Caco-2 (cell line): ENCODE measurements at regions not wholly inside any gene's neighbourhood (a gene's known extent, or its start where the extent isn't known, plus 50 kb on each side); places are given as distances from the start of the nearest gene placed in this dataset.

Experiments
- BruUV-seq: library from RNA; stranded (reverse); fragments of 400-500 nt; replicated peaks from 2 replicates; lab custom pipeline; 2021; lab: Mats Ljungman, UMichigan
- CTCF ChIA-PET: fragments of 300-600 bp; sonication (Branson Sonifier 250); formaldehyde crosslinking; loops from one replicate; lab custom pipeline; 2022; ENCODE audit warnings: antibody characterized with exemption; lab: Charles Lee
- POLR2A ChIA-PET: fragments of 300-600 bp; sonication (Branson Sonifier 250); formaldehyde crosslinking; loops from one replicate; lab custom pipeline; 2022; ENCODE audit warnings: antibody characterized with exemption; lab: Charles Lee
- DNase-seq, 2 experiments: peaks; one replicate each; pipeline versions ENCODE4 v3.0.0 to v3.0.0-alpha.2; 2020 to 2022
- H3K27me3 ChIP-seq: replicated peaks from 2 replicates; pipeline ENCODE4 v1.6.0; 2011; ENCODE audit warnings: low read length; ENCODE audit not compliant: control insufficient read depth, insufficient read depth
- H3K36me3 ChIP-seq: 2 replicates; pipeline ENCODE4 v1.5.1; 2011; ENCODE audit warnings: low read length; ENCODE audit not compliant: control insufficient read depth, insufficient read depth
- H3K4me1 ChIP-seq: fragments of 250-450 bp; sonication (Bioruptor Pico); 2 replicates; pipeline ENCODE4 v1.5.1; 2020; ENCODE audit warnings: mild to moderate bottlenecking
- H3K4me3 ChIP-seq: 2 replicates; pipeline ENCODE4 v1.5.1; 2011; ENCODE audit warnings: low read depth, mild to moderate bottlenecking, control low read depth, low read length
- H3K9me3 ChIP-seq: fragments of 250-450 bp; sonication (Bioruptor Pico); 2 replicates; pipeline ENCODE4 v1.5.1; 2020; ENCODE audit warnings: mild to moderate bottlenecking, moderate library complexity
- H3K27ac Mint-ChIP-seq: one replicate; pipeline ENCODE4 v1.8.0; 2022; ENCODE audit warnings: mixed read lengths; ENCODE audit not compliant: unreplicated experiment
- H3K27me3 Mint-ChIP-seq: one replicate; pipeline ENCODE4 v1.8.0; 2022; ENCODE audit warnings: mixed read lengths; ENCODE audit not compliant: insufficient read depth, unreplicated experiment
- H3K36me3 Mint-ChIP-seq: one replicate; pipeline ENCODE4 v1.8.0; 2022; ENCODE audit warnings: mild to moderate bottlenecking, mixed read lengths; ENCODE audit not compliant: insufficient read depth, unreplicated experiment
- H3K4me1 Mint-ChIP-seq: one replicate; pipeline ENCODE4 v1.8.0; 2022; ENCODE audit warnings: low read depth, mixed read lengths; ENCODE audit not compliant: unreplicated experiment
- H3K4me3 Mint-ChIP-seq: one replicate; pipeline ENCODE4 v1.8.0; 2022; ENCODE audit warnings: mild to moderate bottlenecking, moderate library complexity, mixed read lengths; ENCODE audit not compliant: unreplicated experiment
- H3K9me3 Mint-ChIP-seq: one replicate; pipeline ENCODE4 v1.8.0; 2022; ENCODE audit warnings: mixed read lengths; ENCODE audit not compliant: unreplicated experiment
- intact Hi-C: fragments of 100-400 bp; cut with micrococcal nuclease; formaldehyde crosslinking; loops from one replicate; pipeline ENCODE4 v1.10.0; 2022; ENCODE audit not compliant: unreplicated experiment
- TF ChIP-seq, protein P1 (sequence below), 2 experiments: fragments of 200-600 bp in 1 of 2; IDR thresholded peaks; 1 replicate in 1 of 2; 2 replicates in 1 of 2; pipeline versions ENCODE4 v1.5.1 to v1.8.0; 2011 to 2022; ENCODE audit warnings: antibody characterized with exemption in 1 of 2, control low read depth in 1 of 2, inconsistent platforms in 1 of 2, low read depth in 1 of 2, low read length in 1 of 2, mild to moderate bottlenecking in 1 of 2, moderate library complexity in 1 of 2; ENCODE audit not compliant: insufficient read depth in 1 of 2, severe bottlenecking in 1 of 2, unreplicated experiment in 1 of 2

DNA sequence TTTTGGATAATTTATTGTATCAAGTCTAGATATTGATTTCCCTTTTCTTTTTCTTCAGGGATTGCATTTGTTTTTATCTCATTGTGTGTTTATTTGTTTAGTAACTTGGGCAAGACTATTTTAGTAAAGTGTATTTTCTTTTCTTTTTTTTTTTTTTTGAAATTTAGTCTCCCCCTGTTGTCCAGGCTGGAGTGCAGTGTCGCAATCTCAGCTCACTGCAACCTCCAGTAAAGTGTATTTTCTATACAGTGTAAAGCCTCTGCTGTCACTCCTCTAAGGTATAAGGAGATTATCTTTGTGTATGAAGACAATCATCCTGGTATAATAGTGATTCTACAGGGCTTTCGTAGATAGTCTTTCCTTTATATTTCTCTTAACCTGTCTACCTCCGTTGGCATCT, 2546.0 kb downstream of the PCDH9 start:
- Histone ChIP-seq H3K4me1 (no peaks in the 10 kb centered on the region), H3K27me3 (no peaks in the 10 kb centered on the region), H3K36me3 (no peaks in the 10 kb centered on the region), H3K9me3 (no peaks in the 10 kb centered on the region; the same call in 1 of the 2 replicates), H3K4me3 (no peak overlapping the region)
- intact Hi-C loops: no loop called here
- no peak overlapping the region for H3K4me3 Mint-ChIP-seq
- ChIA-PET CTCF (no interaction called here), POLR2A (no interaction called here)
- BruUV-seq: no TSS peak
- no peaks in the 10 kb centered on the region for H3K36me3 Mint-ChIP-seq
- TF ChIP-seq, protein P1, sequence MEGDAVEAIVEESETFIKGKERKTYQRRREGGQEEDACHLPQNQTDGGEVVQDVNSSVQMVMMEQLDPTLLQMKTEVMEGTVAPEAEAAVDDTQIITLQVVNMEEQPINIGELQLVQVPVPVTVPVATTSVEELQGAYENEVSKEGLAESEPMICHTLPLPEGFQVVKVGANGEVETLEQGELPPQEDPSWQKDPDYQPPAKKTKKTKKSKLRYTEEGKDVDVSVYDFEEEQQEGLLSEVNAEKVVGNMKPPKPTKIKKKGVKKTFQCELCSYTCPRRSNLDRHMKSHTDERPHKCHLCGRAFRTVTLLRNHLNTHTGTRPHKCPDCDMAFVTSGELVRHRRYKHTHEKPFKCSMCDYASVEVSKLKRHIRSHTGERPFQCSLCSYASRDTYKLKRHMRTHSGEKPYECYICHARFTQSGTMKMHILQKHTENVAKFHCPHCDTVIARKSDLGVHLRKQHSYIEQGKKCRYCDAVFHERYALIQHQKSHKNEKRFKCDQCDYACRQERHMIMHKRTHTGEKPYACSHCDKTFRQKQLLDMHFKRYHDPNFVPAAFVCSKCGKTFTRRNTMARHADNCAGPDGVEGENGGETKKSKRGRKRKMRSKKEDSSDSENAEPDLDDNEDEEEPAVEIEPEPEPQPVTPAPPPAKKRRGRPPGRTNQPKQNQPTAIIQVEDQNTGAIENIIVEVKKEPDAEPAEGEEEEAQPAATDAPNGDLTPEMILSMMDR (IDR thresholded peaks at IDR 0.05; ENCODE audit: insufficient read depth in 1 of 2, low read depth in 1 of 2, low read length in 1 of 2, severe bottlenecking in 1 of 2, unreplicated experiment in 1 of 2): no peak
- peaks cover 5% of the 10 kb centered on the region for H3K4me1 Mint-ChIP-seq
- H3K27ac Mint-ChIP-seq: no peak overlapping the region
- peaks cover 40% of the 10 kb centered on the region for H3K9me3 Mint-ChIP-seq
- H3K27me3 Mint-ChIP-seq: no peaks in the 10 kb centered on the region
- no peak for DNase-seq

DNA sequence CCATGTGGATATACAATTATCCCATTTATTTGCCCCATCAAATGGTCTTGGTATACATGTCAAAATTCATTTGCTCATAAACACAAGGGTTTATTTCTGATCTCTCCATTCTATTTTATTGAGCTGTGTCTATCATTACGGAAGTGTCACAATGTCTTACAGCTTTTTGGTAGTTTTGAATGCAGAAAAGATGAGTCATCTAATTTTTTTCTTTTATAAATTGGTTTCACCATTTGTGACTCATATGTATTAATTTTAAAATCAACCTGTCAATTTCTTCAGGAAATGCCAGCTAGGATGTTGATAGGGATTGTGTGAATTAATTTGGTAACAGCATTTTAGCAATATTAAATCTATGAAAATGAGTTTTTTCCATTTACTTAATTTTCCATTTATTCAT, 2549.4 kb downstream of the PCDH9 start:
- no TSS peak for BruUV-seq
- ChIA-PET CTCF (no interaction called here), POLR2A (no interaction called here)
- H3K4me3 Mint-ChIP-seq: no peak overlapping the region
- no peaks in the 10 kb centered on the region for H3K27me3 ChIP-seq
- no peak overlapping the region for H3K4me3 ChIP-seq
- no peaks in the 10 kb centered on the region; the same call in 1 of the 2 replicates for H3K9me3 ChIP-seq
- H3K4me1 ChIP-seq: peaks cover 6% of the 10 kb centered on the region
- H3K4me1 Mint-ChIP-seq: peaks cover 5% of the 10 kb centered on the region
- no peaks in the 10 kb centered on the region for H3K27me3 Mint-ChIP-seq
- TF ChIP-seq, protein P1 (IDR thresholded peaks at IDR 0.05; ENCODE audit: insufficient read depth in 1 of 2, low read depth in 1 of 2, low read length in 1 of 2, severe bottlenecking in 1 of 2, unreplicated experiment in 1 of 2): no peak
- H3K36me3 ChIP-seq: no peaks in the 10 kb centered on the region
- no peaks in the 10 kb centered on the region for H3K36me3 Mint-ChIP-seq
- no peak overlapping the region for H3K27ac Mint-ChIP-seq
- DNase-seq: no peak
- intact Hi-C loops: no loop called here
- H3K9me3 Mint-ChIP-seq: peaks cover 32% of the 10 kb centered on the region

DNA sequence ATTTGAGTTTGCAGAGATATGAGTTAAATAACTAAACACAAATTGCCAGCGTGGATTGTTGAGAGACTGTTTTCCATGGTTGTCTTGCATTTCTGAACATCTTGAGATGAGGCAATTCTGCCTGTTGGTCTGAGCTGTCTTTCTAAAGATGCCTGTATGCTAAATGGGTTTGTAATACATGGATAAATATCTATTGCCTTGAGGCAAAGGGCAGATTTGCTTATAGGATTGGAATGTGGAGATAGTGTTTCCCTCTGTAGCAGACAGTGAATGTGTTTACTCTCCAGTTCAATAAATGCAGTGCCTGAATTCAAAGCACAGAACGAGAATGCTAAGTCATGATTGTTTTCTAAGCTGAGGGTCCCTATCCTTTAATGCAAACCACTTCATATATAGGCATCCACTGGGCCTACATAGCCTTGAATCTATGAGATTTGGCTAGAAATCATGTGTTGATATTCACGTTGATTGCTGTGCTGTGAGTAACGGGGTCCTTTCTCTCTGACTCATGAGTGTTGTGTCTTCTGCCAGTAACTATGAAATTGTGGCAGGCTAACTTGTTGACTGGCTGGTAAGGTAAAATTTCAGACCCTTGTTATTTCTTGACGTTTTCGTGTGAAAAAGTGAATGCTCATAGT, 2554.8 kb downstream of the PCDH9 start:
- Mint-ChIP-seq H3K27me3 (no peaks in the 10 kb centered on the region), H3K4me3 (peak overlapping the region; percentile 65), H3K4me1 (peaks cover 17% of the 10 kb centered on the region), H3K36me3 (no peaks in the 10 kb centered on the region), H3K27ac (peak overlapping the region; percentile 94), H3K9me3 (peaks cover 19% of the 10 kb centered on the region)
- Histone ChIP-seq H3K27me3 (no peaks in the 10 kb centered on the region), H3K9me3 (peaks cover 2% of the 10 kb centered on the region; the same call in 1 of the 2 replicates), H3K36me3 (no peaks in the 10 kb centered on the region), H3K4me3 (no peak overlapping the region), H3K4me1 (peaks cover 21% of the 10 kb centered on the region)
- ChIA-PET CTCF (no interaction called here), POLR2A (no interaction called here)
- TF ChIP-seq, protein P1 (IDR thresholded peaks at IDR 0.05; ENCODE audit: insufficient read depth in 1 of 2, low read depth in 1 of 2, low read length in 1 of 2, severe bottlenecking in 1 of 2, unreplicated experiment in 1 of 2): no peak
- BruUV-seq: no TSS peak
- DNase-seq: peak in 1 of 2 experiments; percentile 64
- intact Hi-C loops: loop anchor here (1.0 kb wide), 2 partner anchors 48 to 174 kb away; no protein-coding TSS in a partner anchor
